ENCODE measurements at regions not wholly inside any gene's neighbourhood (a gene's known extent, or its start where the extent isn't known, plus 50 kb on each side); places are given as distances from the start of the nearest gene placed in this dataset.

GRCh38 chr15:97528238-97528637 is 432.3 kb upstream of the ARRDC4 start:
- DNase-seq = no peak
- intact Hi-C loops (cut with micrococcal nuclease; ENCODE audit: unreplicated experiment) = no loop called here
- no TSS peak for BruUV-seq (replicated peaks)
- H3K4me1 Mint-ChIP-seq (ENCODE audit: low read depth, unreplicated experiment) = no peaks in the 10 kb centered on the region
- H3K9me3 Mint-ChIP-seq (ENCODE audit: unreplicated experiment) = no peaks in the 10 kb centered on the region
- POLR2A ChIA-PET = no interaction called here
- no peak overlapping the region for H3K27ac Mint-ChIP-seq (ENCODE audit: unreplicated experiment)
- CTCF ChIA-PET = no interaction called here
- TF ChIP-seq CTCF (IDR thresholded peaks at IDR 0.05; ENCODE audit: insufficient read depth in 1 of 2, low read depth in 1 of 2, low read length in 1 of 2, severe bottlenecking in 1 of 2, unreplicated experiment in 1 of 2) = no peak
- H3K36me3 Mint-ChIP-seq (ENCODE audit: insufficient read depth, unreplicated experiment) = no peaks in the 10 kb centered on the region
- H3K36me3 ChIP-seq (ENCODE audit: control insufficient read depth, insufficient read depth, low read length) = no peaks in the 10 kb centered on the region
- H3K4me3 ChIP-seq (ENCODE audit: low read depth, low read length) = no peak overlapping the region
- no peak overlapping the region for H3K4me3 Mint-ChIP-seq (ENCODE audit: unreplicated experiment)
- no peaks in the 10 kb centered on the region for H3K27me3 ChIP-seq (replicated peaks; ENCODE audit: control insufficient read depth, insufficient read depth, low read length)
- no peaks in the 10 kb centered on the region for H3K4me1 ChIP-seq
- H3K9me3 ChIP-seq = no peaks in the 10 kb centered on the region
- H3K27me3 Mint-ChIP-seq (ENCODE audit: insufficient read depth, unreplicated experiment) = peaks cover 4% of the 10 kb centered on the region

GRCh38 chr15:97545799-97546198 is 414.7 kb upstream of the ARRDC4 start:
- TF ChIP-seq CTCF (IDR thresholded peaks at IDR 0.05; ENCODE audit: insufficient read depth in 1 of 2, low read depth in 1 of 2, low read length in 1 of 2, severe bottlenecking in 1 of 2, unreplicated experiment in 1 of 2) = no peak
- no peaks in the 10 kb centered on the region for H3K4me1 Mint-ChIP-seq (ENCODE audit: low read depth, unreplicated experiment)
- Histone ChIP-seq H3K27me3 (replicated peaks; ENCODE audit: control insufficient read depth, insufficient read depth, low read length) (no peaks in the 10 kb centered on the region), H3K4me3 (ENCODE audit: low read depth, low read length) (no peak overlapping the region), H3K4me1 (no peaks in the 10 kb centered on the region), H3K36me3 (ENCODE audit: control insufficient read depth, insufficient read depth, low read length) (no peaks in the 10 kb centered on the region), H3K9me3 (no peaks in the 10 kb centered on the region)
- no peaks in the 10 kb centered on the region for H3K27me3 Mint-ChIP-seq (ENCODE audit: insufficient read depth, unreplicated experiment)
- H3K9me3 Mint-ChIP-seq (ENCODE audit: unreplicated experiment) = peaks cover 13% of the 10 kb centered on the region
- BruUV-seq (replicated peaks) = no TSS peak
- ChIA-PET CTCF (no interaction called here), POLR2A (no interaction called here)
- no peak for DNase-seq
- H3K4me3 Mint-ChIP-seq (ENCODE audit: unreplicated experiment) = no peak overlapping the region
- no peak overlapping the region for H3K27ac Mint-ChIP-seq (ENCODE audit: unreplicated experiment)
- intact Hi-C loops (cut with micrococcal nuclease; ENCODE audit: unreplicated experiment) = no loop called here
- H3K36me3 Mint-ChIP-seq (ENCODE audit: insufficient read depth, unreplicated experiment) = no peaks in the 10 kb centered on the region

- H3K4me3 ChIP-seq (ENCODE audit: low read depth, low read length) = no peak overlapping the region
- Mint-ChIP-seq H3K9me3 (ENCODE audit: unreplicated experiment) (peaks cover 13% of the 10 kb centered on the region), H3K27me3 (ENCODE audit: insufficient read depth, unreplicated experiment) (no peaks in the 10 kb centered on the region), H3K4me1 (ENCODE audit: low read depth, unreplicated experiment) (no peaks in the 10 kb centered on the region), H3K27ac (ENCODE audit: unreplicated experiment) (no peak overlapping the region), H3K4me3 (ENCODE audit: unreplicated experiment) (no peak overlapping the region), H3K36me3 (ENCODE audit: insufficient read depth, unreplicated experiment) (no peaks in the 10 kb centered on the region)
- intact Hi-C loops (cut with micrococcal nuclease; ENCODE audit: unreplicated experiment) = no loop called here
- no peaks in the 10 kb centered on the region for H3K36me3 ChIP-seq (ENCODE audit: control insufficient read depth, insufficient read depth, low read length)
- H3K27me3 ChIP-seq (replicated peaks; ENCODE audit: control insufficient read depth, insufficient read depth, low read length) = no peaks in the 10 kb centered on the region
- BruUV-seq (replicated peaks) = no TSS peak
- DNase-seq = no peak
- POLR2A ChIA-PET = no interaction called here
- TF ChIP-seq CTCF (IDR thresholded peaks at IDR 0.05; ENCODE audit: insufficient read depth in 1 of 2, low read depth in 1 of 2, low read length in 1 of 2, severe bottlenecking in 1 of 2, unreplicated experiment in 1 of 2) = no peak
- H3K9me3 ChIP-seq = no peaks in the 10 kb centered on the region
- CTCF ChIA-PET = no interaction called here
- H3K4me1 ChIP-seq = no peaks in the 10 kb centered on the region
Observed at GRCh38 chr15:97547381-97547780, 413.1 kb upstream of the ARRDC4 start.
